ENCODE measurements at regions not wholly inside any gene's neighbourhood (a gene's known extent, or its start where the extent isn't known, plus 50 kb on each side); places are given as distances from the start of the nearest gene placed in this dataset.
"Not testable (repeated sequence)": the region's sequence is repeated elsewhere in the genome, so short reads cannot be mapped to it uniquely, and the experiment has no call there.

GRCh38 chr6:112689183-112689858 is 342.2 kb downstream of the RFPL4B start:
- not testable (repeated sequence) for DNase-seq (ENCODE audit: low read depth in 1 of 2, low spot score in 1 of 2); H3K27ac ChIP-seq (replicated peaks); H3K4me3 ChIP-seq (replicated peaks; ENCODE audit: insufficient read depth, low read length); H3K27me3 ChIP-seq (ENCODE audit: insufficient read depth, poor library complexity, severe bottlenecking)

GRCh38 chr6:112690497-112691202 is 343.5 kb downstream of the RFPL4B start:
- TF ChIP-seq POLR2AphosphoS5 (IDR thresholded peaks at IDR 0.05; ENCODE audit: low read depth), result no peak
- TF ChIP-seq GABPA (IDR thresholded peaks at IDR 0.05; ENCODE audit: low read depth), result no peak
- TF ChIP-seq REST (IDR thresholded peaks at IDR 0.05; ENCODE audit: insufficient replicate concordance, low read depth), result no peak
- no peak for TF ChIP-seq SPI1 (IDR thresholded peaks at IDR 0.05; ENCODE audit: borderline replicate concordance, low read depth)
- TF ChIP-seq, protein P1, sequence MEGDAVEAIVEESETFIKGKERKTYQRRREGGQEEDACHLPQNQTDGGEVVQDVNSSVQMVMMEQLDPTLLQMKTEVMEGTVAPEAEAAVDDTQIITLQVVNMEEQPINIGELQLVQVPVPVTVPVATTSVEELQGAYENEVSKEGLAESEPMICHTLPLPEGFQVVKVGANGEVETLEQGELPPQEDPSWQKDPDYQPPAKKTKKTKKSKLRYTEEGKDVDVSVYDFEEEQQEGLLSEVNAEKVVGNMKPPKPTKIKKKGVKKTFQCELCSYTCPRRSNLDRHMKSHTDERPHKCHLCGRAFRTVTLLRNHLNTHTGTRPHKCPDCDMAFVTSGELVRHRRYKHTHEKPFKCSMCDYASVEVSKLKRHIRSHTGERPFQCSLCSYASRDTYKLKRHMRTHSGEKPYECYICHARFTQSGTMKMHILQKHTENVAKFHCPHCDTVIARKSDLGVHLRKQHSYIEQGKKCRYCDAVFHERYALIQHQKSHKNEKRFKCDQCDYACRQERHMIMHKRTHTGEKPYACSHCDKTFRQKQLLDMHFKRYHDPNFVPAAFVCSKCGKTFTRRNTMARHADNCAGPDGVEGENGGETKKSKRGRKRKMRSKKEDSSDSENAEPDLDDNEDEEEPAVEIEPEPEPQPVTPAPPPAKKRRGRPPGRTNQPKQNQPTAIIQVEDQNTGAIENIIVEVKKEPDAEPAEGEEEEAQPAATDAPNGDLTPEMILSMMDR (IDR thresholded peaks at IDR 0.05; ENCODE audit: insufficient read depth, low read length), result no peak
- no peaks in the 10 kb centered on the region for H3K27me3 ChIP-seq (ENCODE audit: insufficient read depth, poor library complexity, severe bottlenecking)
- no peak overlapping the region for H3K4me3 ChIP-seq (replicated peaks; ENCODE audit: insufficient read depth, low read length)
- no peak for DNase-seq (ENCODE audit: low read depth in 1 of 2, low spot score in 1 of 2)
- H3K27ac ChIP-seq (replicated peaks), result no peak overlapping the region

DNA sequence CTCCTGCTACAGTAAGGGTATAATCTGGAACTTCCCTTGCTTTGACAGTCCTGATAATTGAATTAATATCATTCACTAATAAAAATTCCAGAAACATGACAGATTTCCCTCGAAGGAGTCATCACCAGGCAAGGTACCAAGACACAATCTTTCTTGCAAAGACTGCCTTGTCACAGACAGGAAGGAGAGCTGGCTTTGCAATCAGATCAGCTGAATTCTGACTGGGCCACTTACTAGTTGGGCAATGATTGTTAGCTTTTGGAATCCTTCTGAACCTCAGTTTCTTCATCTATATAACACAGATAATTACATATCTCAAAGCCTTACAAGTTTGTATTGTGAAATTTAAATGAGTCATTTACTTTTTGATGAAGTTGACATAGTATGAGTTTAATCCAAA is 344.2 kb downstream of the RFPL4B start:
- no peak for TF ChIP-seq GABPA (IDR thresholded peaks at IDR 0.05; ENCODE audit: low read depth)
- no peak for TF ChIP-seq SPI1 (IDR thresholded peaks at IDR 0.05; ENCODE audit: borderline replicate concordance, low read depth)
- TF ChIP-seq, protein P1 (IDR thresholded peaks at IDR 0.05; ENCODE audit: insufficient read depth, low read length), result no peak
- TF ChIP-seq POLR2AphosphoS5 (IDR thresholded peaks at IDR 0.05; ENCODE audit: low read depth), result no peak
- TF ChIP-seq REST (IDR thresholded peaks at IDR 0.05; ENCODE audit: insufficient replicate concordance, low read depth), result no peak
- peak in 1 of 2 experiments; percentile 1 for DNase-seq (ENCODE audit: low read depth in 1 of 2, low spot score in 1 of 2)
- Histone ChIP-seq H3K27ac (replicated peaks) (no peak overlapping the region), H3K27me3 (ENCODE audit: insufficient read depth, poor library complexity, severe bottlenecking) (no peaks in the 10 kb centered on the region), H3K4me3 (replicated peaks; ENCODE audit: insufficient read depth, low read length) (no peak overlapping the region)

- no peaks in the 10 kb centered on the region for H3K27me3 ChIP-seq (ENCODE audit: insufficient read depth, poor library complexity, severe bottlenecking)
- TF ChIP-seq GABPA (IDR thresholded peaks at IDR 0.05; ENCODE audit: low read depth) (no peak), SPI1 (IDR thresholded peaks at IDR 0.05; ENCODE audit: borderline replicate concordance, low read depth) (no peak)
- H3K27ac ChIP-seq (replicated peaks), result no peak overlapping the region
- no peak for DNase-seq (ENCODE audit: low read depth in 1 of 2, low spot score in 1 of 2)
- no peak overlapping the region for H3K4me3 ChIP-seq (replicated peaks; ENCODE audit: insufficient read depth, low read length)
Observed at GRCh38 chr6:112695001-112695400, 347.9 kb downstream of the RFPL4B start.
